ENCODE measurements at regions not wholly inside any gene's neighbourhood (a gene's known extent, or its start where the extent isn't known, plus 50 kb on each side); places are given as distances from the start of the nearest gene placed in this dataset.

- no peaks in the 10 kb centered on the region for H3K27me3 ChIP-seq (ENCODE audit: insufficient read depth, low read depth, low read length)
- no peaks in the 10 kb centered on the region for H4K20me1 ChIP-seq (ENCODE audit: insufficient read depth)
- H3K27ac ChIP-seq (ENCODE audit: low read length), result no peak overlapping the region
- H3F3A ChIP-seq (ENCODE audit: insufficient read depth, low read length, poor library complexity, severe bottlenecking), result no peaks in the 10 kb centered on the region
- H3K4me2 ChIP-seq (ENCODE audit: low read length), result no peak overlapping the region
- H3K9ac ChIP-seq (ENCODE audit: low read length), result no peak overlapping the region
- H3K79me2 ChIP-seq (replicated peaks; ENCODE audit: insufficient read depth, low read length), result no peaks in the 10 kb centered on the region
- no peak overlapping the region for H2AFZ ChIP-seq (ENCODE audit: low read depth, low read length)
- TF ChIP-seq RAD21 (conservative IDR thresholded peaks at IDR 0.05) (no peak), POLR2AphosphoS5 (IDR thresholded peaks at IDR 0.05) (no peak), SMC3 (conservative IDR thresholded peaks at IDR 0.05; ENCODE audit: poor library complexity) (no peak), EP300 (conservative IDR thresholded peaks at IDR 0.05; ENCODE audit: poor library complexity, severe bottlenecking) (no peak), TAF1 (IDR thresholded peaks at IDR 0.05; ENCODE audit: low read depth) (no peak), CTCF (IDR thresholded peaks at IDR 0.05; ENCODE audit: poor library complexity, severe bottlenecking) (no peak), REST (IDR thresholded peaks at IDR 0.05; ENCODE audit: borderline replicate concordance) (no peak), EZH2 (IDR thresholded peaks at IDR 0.05; ENCODE audit: borderline replicate concordance, insufficient read depth, low read length, poor library complexity, severe bottlenecking) (no peak), MXI1 (conservative IDR thresholded peaks at IDR 0.05; ENCODE audit: poor library complexity, severe bottlenecking) (no peak)
- H3K9me2 ChIP-seq (ENCODE audit: insufficient read depth, low read length), result no peaks in the 10 kb centered on the region
- no peaks in the 10 kb centered on the region for H3K9me3 ChIP-seq (ENCODE audit: low read length)
- H3K4me3 ChIP-seq (ENCODE audit: low read length), result no peak overlapping the region
- no peaks in the 10 kb centered on the region for H3K36me3 ChIP-seq (ENCODE audit: insufficient read depth, low read length)
Measured at GRCh38 chr2:79414690-79415089, 98.2 kb upstream of the CTNNA2 start.

- Histone ChIP-seq H3K9me2 (ENCODE audit: insufficient read depth, low read length) (no peaks in the 10 kb centered on the region), H3K79me2 (replicated peaks; ENCODE audit: insufficient read depth, low read length) (no peaks in the 10 kb centered on the region), H3K27me3 (ENCODE audit: insufficient read depth, low read depth, low read length) (no peaks in the 10 kb centered on the region), H3F3A (ENCODE audit: insufficient read depth, low read length, poor library complexity, severe bottlenecking) (no peaks in the 10 kb centered on the region), H3K9me3 (ENCODE audit: low read length) (no peaks in the 10 kb centered on the region), H3K4me2 (ENCODE audit: low read length) (no peak overlapping the region), H3K4me3 (ENCODE audit: low read length) (no peak overlapping the region), H4K20me1 (ENCODE audit: insufficient read depth) (peaks cover 3% of the 10 kb centered on the region), H3K36me3 (ENCODE audit: insufficient read depth, low read length) (no peaks in the 10 kb centered on the region), H2AFZ (ENCODE audit: low read depth, low read length) (no peak overlapping the region), H3K27ac (ENCODE audit: low read length) (no peak overlapping the region), H3K9ac (ENCODE audit: low read length) (no peak overlapping the region)
- no peak for TF ChIP-seq EP300 (conservative IDR thresholded peaks at IDR 0.05; ENCODE audit: poor library complexity, severe bottlenecking)
- no peak for TF ChIP-seq SMC3 (conservative IDR thresholded peaks at IDR 0.05; ENCODE audit: poor library complexity)
- TF ChIP-seq CTCF (IDR thresholded peaks at IDR 0.05; ENCODE audit: poor library complexity, severe bottlenecking), result no peak
- no peak for TF ChIP-seq RAD21 (conservative IDR thresholded peaks at IDR 0.05)
- no peak for TF ChIP-seq POLR2AphosphoS5 (IDR thresholded peaks at IDR 0.05)
- no peak for TF ChIP-seq TAF1 (IDR thresholded peaks at IDR 0.05; ENCODE audit: low read depth)
- no peak for TF ChIP-seq REST (IDR thresholded peaks at IDR 0.05; ENCODE audit: borderline replicate concordance)
- no peak for TF ChIP-seq EZH2 (IDR thresholded peaks at IDR 0.05; ENCODE audit: borderline replicate concordance, insufficient read depth, low read length, poor library complexity, severe bottlenecking)
- TF ChIP-seq MXI1 (conservative IDR thresholded peaks at IDR 0.05; ENCODE audit: poor library complexity, severe bottlenecking), result no peak
Measured at GRCh38 chr2:79394485-79394859, 118.4 kb upstream of the CTNNA2 start.

All from neural cell (in vitro differentiated cells).